Esophagus squamous epithelium (tissue), 5 donors: ENCODE measurements at regions not wholly inside any gene's neighbourhood (a gene's known extent, or its start where the extent isn't known, plus 50 kb on each side); places are given as distances from the start of the nearest gene placed in this dataset.

Source experiments
- DNase-seq: peaks from one replicate; lab custom pipeline; 2025; lab: John Stamatoyannopoulos, UW
- H3K27ac ChIP-seq, 4 donors: fragments of 200-600 bp; sonication (generic); one replicate each; pipeline ENCODE4 v1.5.1; 2016 to 2019; ENCODE audit warnings: mild to moderate bottlenecking in 1 of 4
- H3K27me3 ChIP-seq, 4 donors: fragments of 200-600 bp; sonication (generic); 1 replicate in 3 of 4; 2 replicates in 1 of 4; pipeline versions ENCODE4 v1.5.1 to v1.6.0; 2017 to 2021; ENCODE audit warnings: antibody characterized with exemption in 1 of 4
- H3K36me3 ChIP-seq, 3 donors: fragments of 200-600 bp; sonication (generic); one replicate each; pipeline ENCODE4 v1.5.1; 2016 to 2019
- H3K4me1 ChIP-seq, 3 donors: fragments of 200-600 bp; sonication (generic); one replicate each; pipeline ENCODE4 v1.5.1; 2017 to 2019
- H3K4me3 ChIP-seq, 4 donors: fragments of 200-600 bp; sonication (generic); 1 replicate in 3 of 4; 2 replicates in 1 of 4; pipeline ENCODE4 v1.5.1; 2016 to 2019; ENCODE audit warnings: mild to moderate bottlenecking in 2 of 4, moderate library complexity in 1 of 4
- H3K9me3 ChIP-seq, 3 donors: fragments of 200-600 bp; sonication (generic); one replicate each; pipeline ENCODE4 v1.5.1; 2016 to 2019
- CTCF ChIP-seq, 6 experiments: fragments of 450-650 bp in 4 of 6; fragments of 200-600 bp in 2 of 6; sonication (generic) in 2 of 6; IDR thresholded peaks; one replicate each; pipeline ENCODE4 v1.5.1; 2016 to 2019; ENCODE audit warnings: antibody characterized with exemption in 6 of 6, mild to moderate bottlenecking in 4 of 6, moderate library complexity in 4 of 6
- POLR2A ChIP-seq, 4 donors: fragments of 450-650 bp; IDR thresholded peaks; one replicate each; pipeline ENCODE4 v1.6.1; 2017; ENCODE audit warnings: antibody characterized with exemption in 4 of 4, mild to moderate bottlenecking in 4 of 4, moderate library complexity in 3 of 4
- WGBS, 2 donors: methylation state at CpG; one replicate each; pipeline ENCODE4 v1.1.5; 2018; 5-methylcytosine and 5-hydroxymethylcytosine counted together
- intact Hi-C: fragments of 100-400 bp; cut with DNase I; formaldehyde crosslinking; loops from one replicate; pipeline ENCODE4 v1.15.0; 2022
- donor health status: DM: yes; HTN: yes; CAD: no.

GRCh38 chr4:175282407-175282806 lies 364.2 kb downstream of the ADAM29 start:
- DNase-seq = no peak
- Histone ChIP-seq H3K4me1 (no peaks in the 10 kb centered on the region), H3K4me3 (no peak overlapping the region), H3K9me3 (no peaks in the 10 kb centered on the region), H3K27ac (no peak overlapping the region), H3K36me3 (no peaks in the 10 kb centered on the region), H3K27me3 (no peaks in the 10 kb centered on the region)
- intact Hi-C loops = no loop called here
- 81 to 92% methylated on average over 9 of the region's 9 CpGs for WGBS, 2 donors
- TF ChIP-seq CTCF (IDR thresholded peaks at IDR 0.05) (no peak), POLR2A (IDR thresholded peaks at IDR 0.05) (no peak)

- Histone ChIP-seq H3K36me3 (no peaks in the 10 kb centered on the region), H3K4me3 (no peak overlapping the region), H3K27me3 (no peaks in the 10 kb centered on the region), H3K9me3 (peaks cover 0 to 8% (median 0%) of the 10 kb centered on the region in 3 donors), H3K27ac (no peak overlapping the region), H3K4me1 (no peaks in the 10 kb centered on the region)
- WGBS, 2 donors = 33 to 37% methylated on average over 3 of the region's 3 CpGs
- TF ChIP-seq CTCF (IDR thresholded peaks at IDR 0.05) (no peak), POLR2A (IDR thresholded peaks at IDR 0.05) (no peak)
- intact Hi-C loops = no loop called here
- no peak for DNase-seq
Observed at GRCh38 chr4:175290401-175290800, 372.2 kb downstream of the ADAM29 start.

- no peak for DNase-seq
- intact Hi-C loops = no loop called here
- 56 to 72% methylated on average over 2 of the region's 2 CpGs for WGBS, 2 donors
Observed at GRCh38 chr4:175297965-175298565, 379.9 kb downstream of the ADAM29 start.

GRCh38 chr4:175306436-175306835 lies 388.3 kb downstream of the ADAM29 start:
- H3K27me3 ChIP-seq = no peaks in the 10 kb centered on the region
- TF ChIP-seq CTCF (IDR thresholded peaks at IDR 0.05) (no peak), POLR2A (IDR thresholded peaks at IDR 0.05) (no peak)
- no peaks in the 10 kb centered on the region for H3K4me1 ChIP-seq
- H3K27ac ChIP-seq = no peak overlapping the region
- no peak overlapping the region for H3K4me3 ChIP-seq
- no peaks in the 10 kb centered on the region for H3K9me3 ChIP-seq
- H3K36me3 ChIP-seq = no peaks in the 10 kb centered on the region
- intact Hi-C loops = no loop called here
- no peak for DNase-seq

More at GRCh38 chr4:175297965-175298565, 379.9 kb downstream of the ADAM29 start:
- H3K27me3 ChIP-seq = no peaks in the 10 kb centered on the region
- H3K27ac ChIP-seq = no peak overlapping the region
- TF ChIP-seq POLR2A (IDR thresholded peaks at IDR 0.05) (no peak), CTCF (IDR thresholded peaks at IDR 0.05) (no peak)
- H3K4me3 ChIP-seq = no peak overlapping the region
- H3K9me3 ChIP-seq = no peaks in the 10 kb centered on the region
- H3K4me1 ChIP-seq = no peaks in the 10 kb centered on the region
- H3K36me3 ChIP-seq = no peaks in the 10 kb centered on the region

GRCh38 chr4:175307326-175307725 lies 389.2 kb downstream of the ADAM29 start:
- no peak overlapping the region for H3K27ac ChIP-seq
- no peaks in the 10 kb centered on the region for H3K4me1 ChIP-seq
- WGBS, 2 donors = 30 to 43% methylated on average over 1 of the region's 1 CpG
- no peaks in the 10 kb centered on the region for H3K27me3 ChIP-seq
- intact Hi-C loops = no loop called here
- H3K9me3 ChIP-seq = no peaks in the 10 kb centered on the region
- no peaks in the 10 kb centered on the region for H3K36me3 ChIP-seq
- TF ChIP-seq CTCF (IDR thresholded peaks at IDR 0.05) = no peak
- no peak for TF ChIP-seq POLR2A (IDR thresholded peaks at IDR 0.05)
- DNase-seq = no peak
- no peak overlapping the region for H3K4me3 ChIP-seq
